Thyroid gland (tissue), 4 donors: ENCODE measurements at regions not wholly inside any gene's neighbourhood (a gene's known extent, or its start where the extent isn't known, plus 50 kb on each side); places are given as distances from the start of the nearest gene placed in this dataset.

Experiments used
- CTCF ChIP-seq, 6 experiments: fragments of 200-600 bp in 3 of 6; fragments of 450-650 bp in 3 of 6; sonication (generic) in 3 of 6; IDR thresholded peaks; one replicate each; pipeline ENCODE4 v1.5.1; 2016 to 2019; ENCODE audit warnings: antibody characterized with exemption in 6 of 6, mild to moderate bottlenecking in 2 of 6, inconsistent platforms in 1 of 6, moderate library complexity in 1 of 6
- POLR2A ChIP-seq, 2 donors: fragments of 450-650 bp; IDR thresholded peaks; one replicate each; pipeline ENCODE4 v1.6.1; 2017; ENCODE audit warnings: antibody characterized with exemption in 2 of 2, mild to moderate bottlenecking in 2 of 2, moderate library complexity in 1 of 2

GRCh38 chr6:90421666-90422065 lies 125.0 kb upstream of the BACH2 start:
- no peak for TF ChIP-seq POLR2A (IDR thresholded peaks at IDR 0.05)
- TF ChIP-seq CTCF (IDR thresholded peaks at IDR 0.05) = no peak
